Upper lobe of right lung (tissue), 1 donor: ENCODE measurements at regions not wholly inside any gene's neighbourhood (a gene's known extent, or its start where the extent isn't known, plus 50 kb on each side); places are given as distances from the start of the nearest gene placed in this dataset.
A peak's percentile ranks its signal among the peaks of the same experiment; 100 is the strongest.

Experiments used
- ATAC-seq: fragments of 200-7000 bp; cut with Tn5 transposase; one replicate; pipeline ENCODE4 v1.9.1; 2020; ENCODE audit warnings: mild to moderate bottlenecking, moderate library complexity
- DNase-seq: peaks from one replicate; pipeline ENCODE4 v3.0.0-alpha.2; 2020
- H3K27ac ChIP-seq: fragments of 200-600 bp; one replicate; pipeline ENCODE4 v1.8.0; 2022
- H3K27me3 ChIP-seq: fragments of 200-600 bp; one replicate; pipeline ENCODE4 v1.8.0; 2022; ENCODE audit warnings: mild to moderate bottlenecking
- H3K36me3 ChIP-seq: fragments of 200-600 bp; one replicate; pipeline ENCODE4 v1.8.0; 2022
- H3K4me1 ChIP-seq: fragments of 200-600 bp; one replicate; pipeline ENCODE4 v1.8.0; 2022
- H3K4me3 ChIP-seq: fragments of 200-600 bp; one replicate; pipeline ENCODE4 v1.8.0; 2022; ENCODE audit warnings: mild to moderate bottlenecking
- H3K9me3 ChIP-seq: fragments of 200-600 bp; one replicate; pipeline ENCODE4 v1.8.0; 2022
- intact Hi-C: fragments of 100-400 bp; cut with DNase I; formaldehyde crosslinking; loops from one replicate; pipeline ENCODE4 v1.11.0; 2022
- TF ChIP-seq, protein P1 (sequence below): fragments of 200-600 bp; IDR thresholded peaks from one replicate; pipeline ENCODE4 v1.8.0; 2022; ENCODE audit warnings: antibody characterized with exemption
- donor health status: DM: no; HTN: yes; CAD: no; lungs with severe emphysema.

DNA sequence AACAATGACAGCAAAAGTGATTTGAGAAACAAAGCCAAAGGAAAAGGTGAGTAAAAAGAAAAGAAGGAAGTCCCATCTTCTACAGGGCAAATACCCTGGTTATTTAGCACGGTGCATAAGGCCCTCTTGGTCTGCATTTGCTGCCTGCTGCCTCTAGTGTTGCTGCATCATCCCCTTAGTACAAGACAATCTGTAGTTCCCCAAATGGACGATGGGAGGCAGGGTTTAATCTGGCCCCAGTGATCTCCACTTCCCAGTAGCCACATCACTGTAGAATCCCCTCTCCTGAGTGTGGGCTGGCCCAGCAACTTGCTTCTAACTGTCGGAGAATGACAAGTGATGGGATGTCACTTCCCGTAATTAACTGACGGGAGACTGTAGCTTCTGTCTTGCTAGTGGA lies 85.1 kb downstream of the CTAGE1 start:
- DNase-seq: no peak
- no peak overlapping the region for H3K4me3 ChIP-seq
- intact Hi-C loops: no loop called here
- H3K27me3 ChIP-seq: no peaks in the 10 kb centered on the region
- peaks cover 8% of the 10 kb centered on the region for H3K4me1 ChIP-seq
- peak; percentile 9 for ATAC-seq
- no peaks in the 10 kb centered on the region for H3K9me3 ChIP-seq
- no peaks in the 10 kb centered on the region for H3K36me3 ChIP-seq
- TF ChIP-seq, protein P1, sequence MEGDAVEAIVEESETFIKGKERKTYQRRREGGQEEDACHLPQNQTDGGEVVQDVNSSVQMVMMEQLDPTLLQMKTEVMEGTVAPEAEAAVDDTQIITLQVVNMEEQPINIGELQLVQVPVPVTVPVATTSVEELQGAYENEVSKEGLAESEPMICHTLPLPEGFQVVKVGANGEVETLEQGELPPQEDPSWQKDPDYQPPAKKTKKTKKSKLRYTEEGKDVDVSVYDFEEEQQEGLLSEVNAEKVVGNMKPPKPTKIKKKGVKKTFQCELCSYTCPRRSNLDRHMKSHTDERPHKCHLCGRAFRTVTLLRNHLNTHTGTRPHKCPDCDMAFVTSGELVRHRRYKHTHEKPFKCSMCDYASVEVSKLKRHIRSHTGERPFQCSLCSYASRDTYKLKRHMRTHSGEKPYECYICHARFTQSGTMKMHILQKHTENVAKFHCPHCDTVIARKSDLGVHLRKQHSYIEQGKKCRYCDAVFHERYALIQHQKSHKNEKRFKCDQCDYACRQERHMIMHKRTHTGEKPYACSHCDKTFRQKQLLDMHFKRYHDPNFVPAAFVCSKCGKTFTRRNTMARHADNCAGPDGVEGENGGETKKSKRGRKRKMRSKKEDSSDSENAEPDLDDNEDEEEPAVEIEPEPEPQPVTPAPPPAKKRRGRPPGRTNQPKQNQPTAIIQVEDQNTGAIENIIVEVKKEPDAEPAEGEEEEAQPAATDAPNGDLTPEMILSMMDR: no peak
- no peak overlapping the region for H3K27ac ChIP-seq

- no peak for DNase-seq
Observed at GRCh38 chr18:22330508-22330907, 87.2 kb downstream of the CTAGE1 start.

DNA sequence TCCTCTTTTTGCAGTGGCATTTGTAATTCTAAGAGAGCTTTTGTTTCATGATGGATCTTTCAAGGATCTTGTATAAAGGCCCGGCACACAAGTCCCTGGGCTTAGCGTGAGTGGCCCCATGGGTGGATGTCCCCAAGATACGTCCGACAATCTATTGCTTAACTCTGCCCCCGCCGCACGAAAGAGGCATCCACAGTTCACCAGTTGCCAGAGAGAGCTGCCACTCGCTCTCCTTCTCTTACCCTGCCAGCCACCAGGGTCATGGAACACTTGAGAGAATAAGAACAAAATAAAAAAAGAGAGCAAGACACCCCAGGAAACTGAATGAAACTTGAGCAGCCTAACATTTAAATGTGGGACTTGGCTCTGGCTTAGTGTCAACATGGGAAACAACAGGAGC lies 92.3 kb downstream of the CTAGE1 start:
- Histone ChIP-seq H3K27me3 (no peaks in the 10 kb centered on the region), H3K9me3 (no peaks in the 10 kb centered on the region), H3K27ac (no peak overlapping the region), H3K36me3 (no peaks in the 10 kb centered on the region), H3K4me3 (no peak overlapping the region), H3K4me1 (peaks cover 12% of the 10 kb centered on the region)
- intact Hi-C loops: no loop called here
- no peak for ATAC-seq
- TF ChIP-seq, protein P1: no peak
- no peak for DNase-seq

More at GRCh38 chr18:22330508-22330907, 87.2 kb downstream of the CTAGE1 start:
- H3K9me3 ChIP-seq: no peaks in the 10 kb centered on the region
- H3K4me3 ChIP-seq: no peak overlapping the region
- no peak overlapping the region for H3K27ac ChIP-seq
- no peaks in the 10 kb centered on the region for H3K27me3 ChIP-seq
- no peaks in the 10 kb centered on the region for H3K4me1 ChIP-seq
- no peak for ATAC-seq
- H3K36me3 ChIP-seq: no peaks in the 10 kb centered on the region
- intact Hi-C loops: no loop called here
- TF ChIP-seq, protein P1: no peak

GRCh38 chr18:22324191-22325131 lies 93.3 kb downstream of the CTAGE1 start:
- Histone ChIP-seq H3K9me3 (no peaks in the 10 kb centered on the region), H3K27ac (peak overlapping the region; percentile 30), H3K4me1 (peaks cover 12% of the 10 kb centered on the region), H3K36me3 (no peaks in the 10 kb centered on the region), H3K27me3 (no peaks in the 10 kb centered on the region), H3K4me3 (peak overlapping the region; percentile 25)
- TF ChIP-seq, protein P1: peak; percentile 29
- peak; percentile 88 for ATAC-seq
- DNase-seq: peak; percentile 85
- intact Hi-C loops: no loop called here

DNA sequence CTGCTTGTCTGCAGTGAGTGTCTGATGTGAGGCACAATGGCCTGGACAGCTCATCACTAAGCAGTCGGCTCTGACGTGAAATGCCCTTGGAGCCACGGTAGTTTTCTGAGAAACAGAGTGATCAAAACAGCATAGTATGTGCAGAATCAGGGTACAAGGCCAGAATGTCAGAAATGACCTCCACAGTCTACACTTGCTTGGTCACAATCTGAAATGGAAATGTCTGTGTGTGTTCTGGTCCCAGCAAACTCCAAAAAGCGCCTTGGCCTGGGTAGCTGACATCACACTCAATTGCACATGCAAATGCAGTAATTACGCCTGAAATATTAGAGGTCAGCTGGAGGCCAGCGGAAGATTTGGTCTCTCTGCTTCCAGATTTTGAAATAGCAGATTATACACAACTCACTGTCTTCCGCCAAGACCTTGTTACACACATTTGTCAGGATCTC lies 95.4 kb downstream of the CTAGE1 start:
- no peak for DNase-seq
- no peaks in the 10 kb centered on the region for H3K36me3 ChIP-seq
- H3K9me3 ChIP-seq: no peaks in the 10 kb centered on the region
- peak; percentile 3 for ATAC-seq
- H3K4me1 ChIP-seq: peaks cover 16% of the 10 kb centered on the region
- H3K4me3 ChIP-seq: no peak overlapping the region
- intact Hi-C loops: no loop called here
- H3K27me3 ChIP-seq: no peaks in the 10 kb centered on the region
- peak overlapping the region; percentile 51 for H3K27ac ChIP-seq
- TF ChIP-seq, protein P1: no peak
